T47D (cell line): ENCODE measurements at regions not wholly inside any gene's neighbourhood (a gene's known extent, or its start where the extent isn't known, plus 50 kb on each side); places are given as distances from the start of the nearest gene placed in this dataset.

ENCODE experiments used
- DNase-seq, 2 experiments: peaks; one replicate each; pipeline versions ENCODE4 v3.0.0 to v3.0.0-alpha.2; 2011 to 2012; ENCODE audit warnings: low read depth in 1 of 2, low spot score in 1 of 2
- JUND ChIP-seq: IDR thresholded peaks from 2 replicates; pipeline ENCODE4 v1.6.1; 2012; ENCODE audit warnings: low read depth
- in situ Hi-C: cut with HindIII; loops from 2 replicates; pipeline ENCODE4 v1.10.0; 2016; ENCODE audit warnings: low sequenced_read_pairs, low pct_unique_long_range_greater_than_20kb

GRCh38 chr12:85573635-85574214, 262.5 kb downstream of the RASSF9 start:
- in situ Hi-C loops: no loop called here
- DNase-seq: no peak
- TF ChIP-seq JUND: no peak

GRCh38 chr12:85574291-85574690, 261.9 kb downstream of the RASSF9 start:
- no peak for DNase-seq
- in situ Hi-C loops: no loop called here
- TF ChIP-seq JUND: no peak

GRCh38 chr12:85575120-85576096, 260.8 kb downstream of the RASSF9 start:
- no peak for TF ChIP-seq JUND
- DNase-seq: peak; percentile 48 to 79
- in situ Hi-C loops: no loop called here

- no peak for DNase-seq
- in situ Hi-C loops: no loop called here
- TF ChIP-seq JUND: no peak
These were observed 255.5 kb downstream of the RASSF9 start for GRCh38 chr12:85580562-85581168.

GRCh38 chr12:85587158-85587557, 249.1 kb downstream of the RASSF9 start:
- TF ChIP-seq JUND: no peak
- no peak for DNase-seq
- in situ Hi-C loops: no loop called here

- in situ Hi-C loops: no loop called here
- no peak for DNase-seq
- TF ChIP-seq JUND: no peak
These were observed 248.0 kb downstream of the RASSF9 start for GRCh38 chr12:85588221-85588620.

- no peak for DNase-seq
- no peak for TF ChIP-seq JUND
- in situ Hi-C loops: no loop called here
These were observed 235.4 kb downstream of the RASSF9 start for GRCh38 chr12:85600841-85601240.

- in situ Hi-C loops: no loop called here
- no peak for DNase-seq
- TF ChIP-seq JUND: no peak
These were observed 232.7 kb downstream of the RASSF9 start for GRCh38 chr12:85603556-85603955.

- in situ Hi-C loops: no loop called here
- no peak for TF ChIP-seq JUND
- no peak for DNase-seq
These were observed 229.8 kb downstream of the RASSF9 start for GRCh38 chr12:85606455-85606854.

- in situ Hi-C loops: no loop called here
- no peak for TF ChIP-seq JUND
- DNase-seq: no peak
These were observed 226.4 kb downstream of the RASSF9 start for GRCh38 chr12:85609778-85610177.

GRCh38 chr12:85610194-85610593, 226.0 kb downstream of the RASSF9 start:
- no peak for DNase-seq
- in situ Hi-C loops: no loop called here
- no peak for TF ChIP-seq JUND

GRCh38 chr12:85616201-85616600, 220.0 kb downstream of the RASSF9 start:
- DNase-seq: no peak
- in situ Hi-C loops: no loop called here
- no peak for TF ChIP-seq JUND
